Fibroblast of the aortic adventitia (primary cell): ENCODE measurements at regions not wholly inside any gene's neighbourhood (a gene's known extent, or its start where the extent isn't known, plus 50 kb on each side); places are given as distances from the start of the nearest gene placed in this dataset. TPM values are rescaled to one million over a fixed set of nuclear protein-coding genes. Genes with fewer than 3 reads are reported as not detected.

Experiments used
- DNase-seq: peaks from one replicate; pipeline ENCODE4 v3.0.0-alpha.2; 2010; ENCODE audit warnings: low read depth
- H3K4me3 ChIP-seq: 2 replicates; pipeline ENCODE4 v1.5.1; 2011; ENCODE audit warnings: low read depth, mild to moderate bottlenecking, control low read depth, low read length, moderate library complexity
- small RNA-seq: library from RNA; depleted of rRNA; stranded (forward); fragments of <200 nt; gene quantifications from one replicate; pipeline ENCODE3, GENCODE V24; 2012
- TF ChIP-seq, protein P1 (sequence below): IDR thresholded peaks from 2 replicates; pipeline ENCODE4 v1.5.1; 2011; ENCODE audit warnings: mild to moderate bottlenecking, low read length, control low read depth, inconsistent platforms; ENCODE audit not compliant: insufficient read depth

DNA sequence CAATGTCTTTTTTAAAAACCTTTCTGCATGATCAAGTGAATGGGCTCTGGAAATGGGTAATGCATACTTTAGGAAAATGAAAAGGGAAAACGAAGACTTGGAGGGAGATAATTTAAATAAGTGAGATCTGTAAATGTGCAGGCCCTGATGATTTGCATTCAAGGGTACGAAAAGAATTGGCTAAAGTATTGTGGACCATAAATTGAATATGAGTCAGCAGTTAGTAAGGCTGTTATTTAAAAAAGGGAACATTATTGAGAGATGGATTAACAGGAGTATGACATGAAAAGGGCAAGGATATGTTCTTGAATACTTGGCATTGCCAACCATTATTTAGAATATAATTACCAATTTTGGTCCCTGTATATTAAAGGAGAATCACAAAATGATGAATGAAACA lies 125.5 kb downstream of the GPAT3 start:
- TF ChIP-seq, protein P1, sequence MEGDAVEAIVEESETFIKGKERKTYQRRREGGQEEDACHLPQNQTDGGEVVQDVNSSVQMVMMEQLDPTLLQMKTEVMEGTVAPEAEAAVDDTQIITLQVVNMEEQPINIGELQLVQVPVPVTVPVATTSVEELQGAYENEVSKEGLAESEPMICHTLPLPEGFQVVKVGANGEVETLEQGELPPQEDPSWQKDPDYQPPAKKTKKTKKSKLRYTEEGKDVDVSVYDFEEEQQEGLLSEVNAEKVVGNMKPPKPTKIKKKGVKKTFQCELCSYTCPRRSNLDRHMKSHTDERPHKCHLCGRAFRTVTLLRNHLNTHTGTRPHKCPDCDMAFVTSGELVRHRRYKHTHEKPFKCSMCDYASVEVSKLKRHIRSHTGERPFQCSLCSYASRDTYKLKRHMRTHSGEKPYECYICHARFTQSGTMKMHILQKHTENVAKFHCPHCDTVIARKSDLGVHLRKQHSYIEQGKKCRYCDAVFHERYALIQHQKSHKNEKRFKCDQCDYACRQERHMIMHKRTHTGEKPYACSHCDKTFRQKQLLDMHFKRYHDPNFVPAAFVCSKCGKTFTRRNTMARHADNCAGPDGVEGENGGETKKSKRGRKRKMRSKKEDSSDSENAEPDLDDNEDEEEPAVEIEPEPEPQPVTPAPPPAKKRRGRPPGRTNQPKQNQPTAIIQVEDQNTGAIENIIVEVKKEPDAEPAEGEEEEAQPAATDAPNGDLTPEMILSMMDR: no peak
- no peak overlapping the region for H3K4me3 ChIP-seq
- no peak for DNase-seq

DNA sequence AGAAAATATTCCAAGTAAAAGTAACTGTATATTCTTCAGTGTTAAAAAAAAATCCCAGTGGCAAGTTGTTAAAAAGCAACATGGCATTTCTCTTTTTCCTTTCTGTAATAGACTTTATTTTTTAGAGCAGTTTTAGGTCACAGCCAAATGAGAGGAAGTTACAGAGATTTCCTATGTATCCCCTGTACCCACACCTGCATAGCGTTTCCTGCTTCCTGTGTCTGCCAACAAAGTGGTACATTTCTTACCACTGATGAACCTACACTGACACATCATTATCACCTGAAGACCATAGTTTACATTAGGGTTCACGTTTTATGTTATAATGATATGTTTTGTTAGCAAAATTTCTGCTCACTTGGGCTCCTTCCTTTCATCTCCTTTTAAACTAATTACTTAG lies 124.7 kb downstream of the GPAT3 start:
- no peak for DNase-seq
- H3K4me3 ChIP-seq: no peak overlapping the region
- TF ChIP-seq, protein P1: no peak

DNA sequence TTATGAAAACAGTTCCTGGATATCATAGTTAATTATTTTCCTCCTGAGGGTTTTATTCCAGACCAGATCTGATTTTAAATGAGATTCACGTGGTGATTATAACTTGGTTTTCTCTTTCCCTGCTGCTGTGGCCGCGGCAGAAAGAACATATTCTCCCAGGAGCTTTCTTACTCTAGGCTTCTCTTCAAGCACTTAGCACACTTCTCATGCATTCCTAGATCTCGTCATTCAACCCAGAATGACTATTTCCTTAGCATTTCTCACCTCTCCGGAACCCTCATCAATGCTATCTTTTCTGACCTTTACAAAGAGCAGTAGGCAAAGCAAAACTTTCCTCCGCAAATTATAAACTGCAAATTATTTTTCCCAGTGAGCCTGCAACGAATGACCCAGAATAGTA lies 122.9 kb downstream of the GPAT3 start:
- no peak for DNase-seq
- H3K4me3 ChIP-seq: no peak overlapping the region

DNA sequence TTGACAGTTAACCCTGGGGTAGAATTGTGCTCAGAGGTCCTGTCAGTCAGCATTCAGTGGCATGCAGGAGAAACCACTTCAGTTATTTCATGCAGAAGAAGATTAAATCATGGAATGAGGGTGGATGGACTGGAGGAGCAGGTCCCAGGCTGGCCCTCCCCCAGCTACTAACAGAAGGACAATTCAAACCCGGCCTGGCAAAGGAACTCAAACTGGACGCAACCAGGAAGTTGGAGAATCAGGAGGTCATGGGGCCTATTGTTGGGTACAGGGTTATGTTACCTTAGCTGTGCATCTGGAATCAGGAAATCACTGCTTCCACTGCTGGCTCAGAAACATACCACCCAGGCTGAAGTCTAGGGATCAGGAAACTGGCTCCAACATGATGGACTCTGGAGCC lies 121.4 kb downstream of the GPAT3 start:
- TF ChIP-seq, protein P1: no peak
- no peak overlapping the region for H3K4me3 ChIP-seq
- no peak for DNase-seq

More for the DNA sequence above, 122.9 kb downstream of the GPAT3 start:
- TF ChIP-seq, protein P1: no peak

Small RNA genes in the stretch of these regions (small RNA-seq; reads per million reads assigned to genes)
- gene RNU6-774P: not detected
